ENCODE measurements at regions not wholly inside any gene's neighbourhood (a gene's known extent, or its start where the extent isn't known, plus 50 kb on each side); places are given as distances from the start of the nearest gene placed in this dataset.
"Not testable (repeated sequence)": the region's sequence is repeated elsewhere in the genome, so short reads cannot be mapped to it uniquely, and the experiment has no call there.

GRCh38 chr2:167745667-167746066 lies 501.7 kb downstream of the STK39 start:
- no peak overlapping the region for H2AFZ ChIP-seq (ENCODE audit: low read length)

GRCh38 chr2:167739921-167740320 lies 507.5 kb downstream of the STK39 start:
- H3K27ac ChIP-seq (ENCODE audit: low read length); H3K4me1 ChIP-seq (ENCODE audit: low read length); H3K9me2 ChIP-seq (replicated peaks; ENCODE audit: insufficient read depth, low read length); H3K36me3 ChIP-seq (replicated peaks; ENCODE audit: insufficient read depth, low read length); H3F3A ChIP-seq (ENCODE audit: insufficient read depth, low read length); H3K9me3 ChIP-seq (replicated peaks; ENCODE audit: insufficient read depth, low read length); H3K27me3 ChIP-seq (replicated peaks; ENCODE audit: insufficient read depth, low read length); H3K9ac ChIP-seq (ENCODE audit: low read length); H3K4me2 ChIP-seq (ENCODE audit: low read depth, low read length); H3K79me2 ChIP-seq (ENCODE audit: low read length); H3K4me3 ChIP-seq (ENCODE audit: low read length); H2AFZ ChIP-seq (ENCODE audit: low read length); H4K20me1 ChIP-seq (ENCODE audit: insufficient read depth, low read length); DNase-seq: not testable (repeated sequence)

More at GRCh38 chr2:167745667-167746066, 501.7 kb downstream of the STK39 start:
- Histone ChIP-seq H4K20me1 (ENCODE audit: insufficient read depth, low read length) (no peaks in the 10 kb centered on the region), H3K9ac (ENCODE audit: low read length) (no peak overlapping the region), H3K27ac (ENCODE audit: low read length) (no peak overlapping the region), H3K36me3 (replicated peaks; ENCODE audit: insufficient read depth, low read length) (no peaks in the 10 kb centered on the region), H3K79me2 (ENCODE audit: low read length) (no peaks in the 10 kb centered on the region), H3K9me2 (replicated peaks; ENCODE audit: insufficient read depth, low read length) (no peaks in the 10 kb centered on the region), H3K4me3 (ENCODE audit: low read length) (no peak overlapping the region), H3K4me2 (ENCODE audit: low read depth, low read length) (no peak overlapping the region), H3K9me3 (replicated peaks; ENCODE audit: insufficient read depth, low read length) (no peaks in the 10 kb centered on the region), H3K4me1 (ENCODE audit: low read length) (no peaks in the 10 kb centered on the region), H3F3A (ENCODE audit: insufficient read depth, low read length) (no peaks in the 10 kb centered on the region), H3K27me3 (replicated peaks; ENCODE audit: insufficient read depth, low read length) (no peaks in the 10 kb centered on the region)
- TF ChIP-seq EZH2phosphoT487 (IDR thresholded peaks at IDR 0.05; ENCODE audit: low read length), result no peak
- no peak for DNase-seq

GRCh38 chr2:167733747-167734146 lies 513.6 kb downstream of the STK39 start:
- Histone ChIP-seq H3K27me3 (replicated peaks; ENCODE audit: insufficient read depth, low read length) (no peaks in the 10 kb centered on the region), H4K20me1 (ENCODE audit: insufficient read depth, low read length) (no peaks in the 10 kb centered on the region), H3K4me3 (ENCODE audit: low read length) (no peak overlapping the region), H3K9ac (ENCODE audit: low read length) (no peak overlapping the region), H3K9me3 (replicated peaks; ENCODE audit: insufficient read depth, low read length) (no peaks in the 10 kb centered on the region), H3K27ac (ENCODE audit: low read length) (no peak overlapping the region), H3K9me2 (replicated peaks; ENCODE audit: insufficient read depth, low read length) (no peaks in the 10 kb centered on the region), H3K36me3 (replicated peaks; ENCODE audit: insufficient read depth, low read length) (no peaks in the 10 kb centered on the region), H3K79me2 (ENCODE audit: low read length) (no peaks in the 10 kb centered on the region), H3F3A (ENCODE audit: insufficient read depth, low read length) (no peaks in the 10 kb centered on the region), H2AFZ (ENCODE audit: low read length) (no peak overlapping the region), H3K4me2 (ENCODE audit: low read depth, low read length) (no peak overlapping the region), H3K4me1 (ENCODE audit: low read length) (no peaks in the 10 kb centered on the region)
- no peak for DNase-seq
- TF ChIP-seq EZH2 (optimal IDR thresholded peaks at IDR 0.05; ENCODE audit: low read depth, low read length), result no peak
- TF ChIP-seq CTCF (IDR thresholded peaks at IDR 0.05; ENCODE audit: low read length), result no peak
- no peak for TF ChIP-seq EZH2phosphoT487 (IDR thresholded peaks at IDR 0.05; ENCODE audit: low read length)

- H3K27me3 ChIP-seq (replicated peaks; ENCODE audit: insufficient read depth, low read length), result no peaks in the 10 kb centered on the region
- H2AFZ ChIP-seq (ENCODE audit: low read length), result no peak overlapping the region
- H3K36me3 ChIP-seq (replicated peaks; ENCODE audit: insufficient read depth, low read length), result no peaks in the 10 kb centered on the region
- H3K9me3 ChIP-seq (replicated peaks; ENCODE audit: insufficient read depth, low read length), result no peaks in the 10 kb centered on the region
- DNase-seq, result no peak
- H4K20me1 ChIP-seq (ENCODE audit: insufficient read depth, low read length), result no peaks in the 10 kb centered on the region
- no peak overlapping the region for H3K4me3 ChIP-seq (ENCODE audit: low read length)
- no peaks in the 10 kb centered on the region for H3F3A ChIP-seq (ENCODE audit: insufficient read depth, low read length)
- no peak overlapping the region for H3K27ac ChIP-seq (ENCODE audit: low read length)
- TF ChIP-seq EZH2 (optimal IDR thresholded peaks at IDR 0.05; ENCODE audit: low read depth, low read length) (no peak), CTCF (IDR thresholded peaks at IDR 0.05; ENCODE audit: low read length) (no peak), EZH2phosphoT487 (IDR thresholded peaks at IDR 0.05; ENCODE audit: low read length) (no peak)
- no peaks in the 10 kb centered on the region for H3K79me2 ChIP-seq (ENCODE audit: low read length)
- H3K4me1 ChIP-seq (ENCODE audit: low read length), result no peaks in the 10 kb centered on the region
- H3K9ac ChIP-seq (ENCODE audit: low read length), result no peak overlapping the region
- no peak overlapping the region for H3K4me2 ChIP-seq (ENCODE audit: low read depth, low read length)
- H3K9me2 ChIP-seq (replicated peaks; ENCODE audit: insufficient read depth, low read length), result no peaks in the 10 kb centered on the region
Measured at GRCh38 chr2:167732326-167732725, 515.1 kb downstream of the STK39 start.

Measured in MM.1S (cell line).